HFFc6 (cell line): ENCODE measurements at regions not wholly inside any gene's neighbourhood (a gene's known extent, or its start where the extent isn't known, plus 50 kb on each side); places are given as distances from the start of the nearest gene placed in this dataset.

Experiments
- DNase-seq: peaks from one replicate; pipeline ENCODE4 v3.0.0-alpha.2; 2018
- H3K27ac Mint-ChIP-seq: 2 replicates; pipeline ENCODE4 v1.8.0; 2020; ENCODE audit warnings: mild to moderate bottlenecking, mixed read lengths
- H3K27me3 Mint-ChIP-seq: 2 replicates; pipeline ENCODE4 v1.8.0; 2021; ENCODE audit warnings: mild to moderate bottlenecking, moderate library complexity, mixed read lengths; ENCODE audit not compliant: insufficient read depth
- H3K36me3 Mint-ChIP-seq: 2 replicates; pipeline ENCODE4 v1.8.0; 2021; ENCODE audit warnings: low read depth, mixed read lengths
- H3K4me1 Mint-ChIP-seq: 2 replicates; pipeline ENCODE4 v1.8.0; 2020; ENCODE audit warnings: low read depth, mixed read lengths
- H3K4me3 Mint-ChIP-seq: 2 replicates; pipeline ENCODE4 v1.8.0; 2020; ENCODE audit warnings: mild to moderate bottlenecking, moderate library complexity, mixed read lengths
- H3K9me3 Mint-ChIP-seq: 2 replicates; pipeline ENCODE4 v1.8.0; 2020; ENCODE audit warnings: mild to moderate bottlenecking, mixed read lengths
- CTCF ChIP-seq: fragments of 200-600 bp; sonication (generic); IDR thresholded peaks from 2 replicates; pipeline ENCODE4 v1.5.0; 2021; ENCODE audit warnings: antibody characterized with exemption, mild to moderate bottlenecking

GRCh38 chr9:115291841-115292240 is 173.9 kb upstream of the TNC start:
- TF ChIP-seq CTCF = no peak
- Mint-ChIP-seq H3K4me3 (no peak overlapping the region), H3K9me3 (no peaks in the 10 kb centered on the region), H3K27me3 (peaks cover 1% of the 10 kb centered on the region), H3K36me3 (no peaks in the 10 kb centered on the region), H3K4me1 (peaks cover 34% of the 10 kb centered on the region), H3K27ac (no peak overlapping the region)
- DNase-seq = peak; percentile 2

- TF ChIP-seq CTCF = no peak
Observed at GRCh38 chr9:115292584-115293279, 174.8 kb upstream of the TNC start.

GRCh38 chr9:115295734-115296133 is 177.8 kb upstream of the TNC start:
- H3K9me3 Mint-ChIP-seq = no peaks in the 10 kb centered on the region
- no peak for DNase-seq
- peaks cover 2% of the 10 kb centered on the region; the same call in 1 of the 2 replicates for H3K27me3 Mint-ChIP-seq
- H3K36me3 Mint-ChIP-seq = no peaks in the 10 kb centered on the region
- no peak overlapping the region for H3K4me3 Mint-ChIP-seq
- peaks cover 30% of the 10 kb centered on the region for H3K4me1 Mint-ChIP-seq
- no peak overlapping the region for H3K27ac Mint-ChIP-seq
- TF ChIP-seq CTCF = no peak

More at GRCh38 chr9:115292584-115293279, 174.8 kb upstream of the TNC start:
- Mint-ChIP-seq H3K9me3 (no peaks in the 10 kb centered on the region), H3K36me3 (no peaks in the 10 kb centered on the region), H3K4me3 (no peak overlapping the region), H3K27me3 (peaks cover 1% of the 10 kb centered on the region), H3K4me1 (peaks cover 38% of the 10 kb centered on the region), H3K27ac (peak overlapping the region; percentile 34; the same call in 1 of the 2 replicates)
- no peak for DNase-seq

GRCh38 chr9:115296831-115297565 is 179.0 kb upstream of the TNC start:
- H3K9me3 Mint-ChIP-seq = no peaks in the 10 kb centered on the region
- TF ChIP-seq CTCF = no peak
- H3K4me1 Mint-ChIP-seq = peaks cover 21% of the 10 kb centered on the region
- no peaks in the 10 kb centered on the region for H3K36me3 Mint-ChIP-seq
- no peak overlapping the region for H3K4me3 Mint-ChIP-seq
- DNase-seq = peak; percentile 30
- H3K27ac Mint-ChIP-seq = no peak overlapping the region
- H3K27me3 Mint-ChIP-seq = peaks cover 2% of the 10 kb centered on the region; the same call in 1 of the 2 replicates

GRCh38 chr9:115300116-115300515 is 182.2 kb upstream of the TNC start:
- no peak for TF ChIP-seq CTCF
- no peaks in the 10 kb centered on the region for H3K9me3 Mint-ChIP-seq

More at GRCh38 chr9:115300116-115300515, 182.2 kb upstream of the TNC start:
- H3K27me3 Mint-ChIP-seq = peaks cover 2% of the 10 kb centered on the region; the same call in 1 of the 2 replicates
- peaks cover 7% of the 10 kb centered on the region for H3K4me1 Mint-ChIP-seq
- no peaks in the 10 kb centered on the region for H3K36me3 Mint-ChIP-seq
- H3K4me3 Mint-ChIP-seq = no peak overlapping the region
- no peak overlapping the region for H3K27ac Mint-ChIP-seq
- no peak for DNase-seq
